Trophoblast cell (in vitro differentiated cells and primary cell): ENCODE measurements at regions not wholly inside any gene's neighbourhood (a gene's known extent, or its start where the extent isn't known, plus 50 kb on each side); places are given as distances from the start of the nearest gene placed in this dataset.
A peak's percentile ranks its signal among the peaks of the same experiment; 100 is the strongest.

ENCODE experiments used
- DNase-seq, 2 donors: peaks; one replicate each; pipeline ENCODE4 v3.0.0-alpha.2; 2016
- H2AFZ ChIP-seq: 2 replicates; pipeline ENCODE4 v1.6.1; 2013; ENCODE audit warnings: low read length, moderate library complexity, mild to moderate bottlenecking; ENCODE audit not compliant: insufficient read depth, poor library complexity
- H2AK5ac ChIP-seq: 2 replicates; pipeline ENCODE4 v1.6.1; 2013; ENCODE audit warnings: mild to moderate bottlenecking, low read length
- H2BK120ac ChIP-seq: 2 replicates; pipeline ENCODE4 v1.6.1; 2013; ENCODE audit warnings: low read length, mild to moderate bottlenecking, moderate library complexity; ENCODE audit not compliant: insufficient read depth, poor library complexity
- H2BK12ac ChIP-seq: 2 replicates; pipeline ENCODE4 v1.6.1; 2013; ENCODE audit warnings: mild to moderate bottlenecking, low read length, moderate library complexity
- H2BK5ac ChIP-seq: 2 replicates; pipeline ENCODE4 v1.6.1; 2013; ENCODE audit warnings: low read length, low read depth, moderate library complexity, mild to moderate bottlenecking; ENCODE audit not compliant: poor library complexity
- H3K14ac ChIP-seq: 2 replicates; pipeline ENCODE4 v1.6.1; 2013; ENCODE audit warnings: mild to moderate bottlenecking, low read length
- H3K18ac ChIP-seq: 2 replicates; pipeline ENCODE4 v1.6.1; 2013; ENCODE audit warnings: mild to moderate bottlenecking, low read length
- H3K23ac ChIP-seq: 2 replicates; pipeline ENCODE4 v1.6.1; 2013; ENCODE audit warnings: low read length
- H3K27ac ChIP-seq: 2 replicates; pipeline ENCODE4 v1.5.1; 2013; ENCODE audit warnings: low read depth, mild to moderate bottlenecking, inconsistent platforms, low read length, moderate library complexity
- H3K27me3 ChIP-seq: 2 replicates; pipeline ENCODE4 v1.6.1; 2013; ENCODE audit warnings: inconsistent platforms, mild to moderate bottlenecking, low read length, moderate library complexity; ENCODE audit not compliant: insufficient read depth
- H3K36me3 ChIP-seq, 2 experiments: 1 replicate in 1 of 2; 2 replicates in 1 of 2; pipeline ENCODE4 v1.6.1; 2013; ENCODE audit warnings: low read length in 2 of 2, mild to moderate bottlenecking in 2 of 2, moderate library complexity in 1 of 2; ENCODE audit not compliant: insufficient read depth in 2 of 2, control insufficient read depth in 1 of 2
- H3K4ac ChIP-seq: 2 replicates; pipeline ENCODE4 v1.6.1; 2013; ENCODE audit warnings: low read depth, mild to moderate bottlenecking, low read length, moderate library complexity
- H3K4me1 ChIP-seq, 2 experiments: 1 replicate in 1 of 2; 2 replicates in 1 of 2; pipeline ENCODE4 v1.6.1; 2013; ENCODE audit warnings: low read length in 2 of 2, mild to moderate bottlenecking in 2 of 2, moderate library complexity in 1 of 2; ENCODE audit not compliant: insufficient read depth in 2 of 2, control insufficient read depth in 1 of 2
- H3K4me2 ChIP-seq: 2 replicates; pipeline ENCODE4 v1.6.1; 2013; ENCODE audit warnings: inconsistent platforms, mild to moderate bottlenecking, low read length, moderate library complexity
- H3K4me3 ChIP-seq: 2 replicates; pipeline ENCODE4 v1.5.1; 2013; ENCODE audit warnings: mild to moderate bottlenecking, low read depth, low read length, inconsistent platforms
- H3K79me1 ChIP-seq: one replicate; pipeline ENCODE4 v1.6.1; 2013; ENCODE audit warnings: low read length
- H3K79me2 ChIP-seq: 2 replicates; pipeline ENCODE4 v1.6.1; 2013; ENCODE audit warnings: low read length, mild to moderate bottlenecking; ENCODE audit not compliant: control insufficient read depth, insufficient read depth, poor library complexity
- H3K9ac ChIP-seq: 2 replicates; pipeline ENCODE4 v1.6.1; 2013; ENCODE audit warnings: mild to moderate bottlenecking, low read length
- H3K9me3 ChIP-seq: 2 replicates; pipeline ENCODE4 v1.6.1; 2013; ENCODE audit warnings: low read depth, mild to moderate bottlenecking, control low read depth, inconsistent platforms, low read length; ENCODE audit not compliant: insufficient read depth
- H4K12ac ChIP-seq: 2 replicates; pipeline ENCODE4 v1.6.1; 2013; ENCODE audit warnings: low read depth, mild to moderate bottlenecking, low read length, moderate library complexity
- H4K8ac ChIP-seq: 2 replicates; pipeline ENCODE4 v1.6.1; 2013; ENCODE audit warnings: low read depth, mild to moderate bottlenecking, low read length, moderate library complexity
- H4K91ac ChIP-seq: one replicate; pipeline ENCODE4 v1.6.1; 2013; ENCODE audit warnings: low read depth, mild to moderate bottlenecking, low read length, moderate library complexity
- WGBS: extraction: QIAGEN DNeasy Blood & Tissue Kit; methylation state at CpG from one replicate; pipeline ENCODE4 v1.1.7; 2013; ENCODE audit warnings: missing lambda C conversion rate; ENCODE audit not compliant: insufficient read length, insufficient coverage; ENCODE audit errors: extremely low coverage; 5-methylcytosine and 5-hydroxymethylcytosine counted together

DNA sequence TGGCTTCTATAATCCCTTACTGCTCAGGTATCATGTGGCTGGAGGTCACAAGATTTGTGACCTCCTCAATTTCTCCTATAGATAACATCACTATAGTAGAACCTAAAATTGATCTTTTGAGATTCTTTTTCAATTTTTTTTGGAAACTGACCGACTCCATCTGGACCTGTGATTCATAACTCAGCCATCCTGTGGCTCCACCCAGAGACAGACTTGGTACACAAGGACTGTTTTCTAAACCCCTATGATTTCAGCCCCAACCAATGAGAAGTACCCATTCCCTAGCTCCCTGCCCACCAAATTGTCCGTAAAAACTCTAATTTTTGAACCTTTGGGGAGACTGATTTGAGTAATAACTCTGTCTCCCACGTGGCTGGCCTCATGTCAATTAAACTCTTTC lies 148.9 kb downstream of the SYT10 start:
- Histone ChIP-seq H2BK120ac (no peak overlapping the region), H2BK5ac (no peak overlapping the region), H3K79me2 (no peaks in the 10 kb centered on the region), H3K14ac (no peak overlapping the region), H3K4me2 (no peak overlapping the region), H3K27me3 (no peaks in the 10 kb centered on the region), H3K79me1 (peaks cover 2% of the 10 kb centered on the region), H3K18ac (no peak overlapping the region), H3K4me1 (no peaks in the 10 kb centered on the region), H3K27ac (no peak overlapping the region), H2BK12ac (no peak overlapping the region), H3K23ac (no peak overlapping the region), H3K9me3 (peaks cover 2% of the 10 kb centered on the region), H4K12ac (no peak overlapping the region), H4K8ac (no peak overlapping the region), H3K36me3 (no peaks in the 10 kb centered on the region), H3K4me3 (no peak overlapping the region), H3K4ac (no peak overlapping the region), H2AK5ac (no peak overlapping the region), H4K91ac (no peak overlapping the region), H2AFZ (no peak overlapping the region), H3K9ac (no peak overlapping the region)
- WGBS, result no CpG with 5 or more reads among the region's 3 CpGs
- DNase-seq, result no peak

- Histone ChIP-seq H3K36me3 (peaks cover 1 to 2% of the 10 kb centered on the region in 2 experiments), H2AFZ (no peak overlapping the region), H3K4me3 (no peak overlapping the region), H4K8ac (no peak overlapping the region), H3K79me2 (peaks cover 2% of the 10 kb centered on the region), H2BK5ac (no peak overlapping the region), H2AK5ac (no peak overlapping the region), H3K4ac (no peak overlapping the region), H2BK120ac (no peak overlapping the region), H4K12ac (no peak overlapping the region), H3K4me2 (no peak overlapping the region), H4K91ac (no peak overlapping the region), H3K23ac (no peak overlapping the region), H3K27me3 (no peaks in the 10 kb centered on the region), H3K9ac (no peak overlapping the region), H3K9me3 (peaks cover 5% of the 10 kb centered on the region), H3K4me1 (no peaks in the 10 kb centered on the region), H3K14ac (no peak overlapping the region), H3K79me1 (peaks cover 9% of the 10 kb centered on the region), H2BK12ac (peak overlapping the region; percentile 76), H3K27ac (no peak overlapping the region), H3K18ac (no peak overlapping the region)
- WGBS, result no CpG with 5 or more reads among the region's 1 CpG
- no peak for DNase-seq
These were observed 156.6 kb downstream of the SYT10 start for GRCh38 chr12:33283054-33283453.

- Histone ChIP-seq H3K4me1 (peaks cover 0 to 3% of the 10 kb centered on the region in 2 experiments), H3K9ac (no peak overlapping the region), H3K4ac (no peak overlapping the region), H4K91ac (no peak overlapping the region), H3K4me2 (no peak overlapping the region), H3K79me1 (peaks cover 21% of the 10 kb centered on the region), H3K23ac (no peak overlapping the region), H3K79me2 (peaks cover 2% of the 10 kb centered on the region), H3K4me3 (no peak overlapping the region), H2BK12ac (no peak overlapping the region), H3K18ac (no peak overlapping the region), H3K9me3 (peaks cover 5% of the 10 kb centered on the region), H4K8ac (no peak overlapping the region), H4K12ac (no peak overlapping the region), H2BK5ac (no peak overlapping the region), H3K36me3 (peaks cover 2 to 4% of the 10 kb centered on the region in 2 experiments), H3K14ac (no peak overlapping the region), H2AFZ (no peak overlapping the region), H2AK5ac (no peak overlapping the region), H2BK120ac (no peak overlapping the region), H3K27me3 (no peaks in the 10 kb centered on the region), H3K27ac (peak overlapping the region; percentile 65)
- no peak for DNase-seq
- no CpG with 5 or more reads among the region's 1 CpG for WGBS
These were observed 162.2 kb downstream of the SYT10 start for GRCh38 chr12:33277376-33277775.

- no peak overlapping the region for H2AK5ac ChIP-seq
- H3K4me1 ChIP-seq, result peaks cover 0 to 2% of the 10 kb centered on the region in 2 experiments
These were observed 172.0 kb downstream of the SYT10 start for GRCh38 chr12:33267641-33268040.

More at GRCh38 chr12:33267641-33268040, 172.0 kb downstream of the SYT10 start:
- H2BK5ac ChIP-seq, result no peak overlapping the region
- H4K12ac ChIP-seq, result no peak overlapping the region
- H3K4me2 ChIP-seq, result no peak overlapping the region
- no peaks in the 10 kb centered on the region for H3K27me3 ChIP-seq
- no peak overlapping the region for H3K4ac ChIP-seq
- no peak overlapping the region for H3K4me3 ChIP-seq
- no peak overlapping the region for H2AFZ ChIP-seq
- H3K9ac ChIP-seq, result no peak overlapping the region
- no peak overlapping the region for H2BK120ac ChIP-seq
- no peak for DNase-seq
- no peaks in the 10 kb centered on the region for H3K36me3 ChIP-seq
- H2BK12ac ChIP-seq, result no peak overlapping the region
- no peaks in the 10 kb centered on the region for H3K9me3 ChIP-seq
- H3K14ac ChIP-seq, result no peak overlapping the region
- no peak overlapping the region for H4K91ac ChIP-seq
- no peaks in the 10 kb centered on the region for H3K79me2 ChIP-seq
- peaks cover 13% of the 10 kb centered on the region for H3K79me1 ChIP-seq
- H4K8ac ChIP-seq, result no peak overlapping the region
- no peak overlapping the region for H3K18ac ChIP-seq
- no peak overlapping the region for H3K23ac ChIP-seq
- peak overlapping the region; percentile 63 for H3K27ac ChIP-seq
